ENCODE measurements at regions not wholly inside any gene's neighbourhood (a gene's known extent, or its start where the extent isn't known, plus 50 kb on each side); places are given as distances from the start of the nearest gene placed in this dataset.

GRCh38 chr15:69712991-69713390, 260.4 kb downstream of the RPLP1 start:
- DNase-seq (ENCODE audit: low spot score), result no peak

- DNase-seq (ENCODE audit: low spot score), result no peak
Measured at GRCh38 chr15:69713726-69714559, 261.3 kb downstream of the RPLP1 start.

GRCh38 chr15:69715210-69715609, 262.6 kb downstream of the RPLP1 start:
- no peak for DNase-seq (ENCODE audit: low spot score)

GRCh38 chr15:69718436-69718835, 265.8 kb downstream of the RPLP1 start:
- no peak for DNase-seq (ENCODE audit: low spot score)

GRCh38 chr15:69718916-69719315, 266.3 kb downstream of the RPLP1 start:
- no peak for DNase-seq (ENCODE audit: low spot score)

- DNase-seq (ENCODE audit: low spot score), result no peak
Measured at GRCh38 chr15:69719527-69720240, 267.1 kb downstream of the RPLP1 start.

GRCh38 chr15:69720536-69720935, 267.9 kb downstream of the RPLP1 start:
- DNase-seq (ENCODE audit: low spot score), result no peak

GRCh38 chr15:69722924-69723323, 270.3 kb downstream of the RPLP1 start:
- no peak for DNase-seq (ENCODE audit: low spot score)

- DNase-seq (ENCODE audit: low spot score), result no peak
Measured at GRCh38 chr15:69723404-69724096, 270.9 kb downstream of the RPLP1 start.

- no peak for DNase-seq (ENCODE audit: low spot score)
Measured at GRCh38 chr15:69724333-69724732, 271.7 kb downstream of the RPLP1 start.

- DNase-seq (ENCODE audit: low spot score), result no peak
Measured at GRCh38 chr15:69725275-69725674, 272.7 kb downstream of the RPLP1 start.

- DNase-seq (ENCODE audit: low spot score), result no peak
Measured at GRCh38 chr15:69725957-69726356, 273.3 kb downstream of the RPLP1 start.

GRCh38 chr15:69727121-69727924, 274.7 kb downstream of the RPLP1 start:
- no peak for DNase-seq (ENCODE audit: low spot score)

- no peak for DNase-seq (ENCODE audit: low spot score)
Measured at GRCh38 chr15:69729167-69729748, 276.6 kb downstream of the RPLP1 start.

- no peak for DNase-seq (ENCODE audit: low spot score)
Measured at GRCh38 chr15:69730281-69731080, 277.9 kb downstream of the RPLP1 start.

GRCh38 chr15:69731081-69731330, 278.4 kb downstream of the RPLP1 start:
- DNase-seq (ENCODE audit: low spot score), result no peak

- no peak for DNase-seq (ENCODE audit: low spot score)
Measured at GRCh38 chr15:69731581-69731980, 279.0 kb downstream of the RPLP1 start.

- DNase-seq (ENCODE audit: low spot score), result no peak
Measured at GRCh38 chr15:69732133-69732532, 279.5 kb downstream of the RPLP1 start.

GRCh38 chr15:69734699-69735098, 282.1 kb downstream of the RPLP1 start:
- DNase-seq (ENCODE audit: low spot score), result no peak

- no peak for DNase-seq (ENCODE audit: low spot score)
Measured at GRCh38 chr15:69735121-69735520, 282.5 kb downstream of the RPLP1 start.

- DNase-seq (ENCODE audit: low spot score), result no peak
Measured at GRCh38 chr15:69736161-69736560, 283.5 kb downstream of the RPLP1 start.

All from ureter (tissue), 1 donor.